CD8-positive, alpha-beta memory T cell (primary cell): ENCODE measurements at regions not wholly inside any gene's neighbourhood (a gene's known extent, or its start where the extent isn't known, plus 50 kb on each side); places are given as distances from the start of the nearest gene placed in this dataset.

Experiments used
- CTCF ChIA-PET: fragments of 350-600 bp; sonication (Branson Sonifier 250); formaldehyde crosslinking; loops from one replicate; lab custom pipeline; 2021; ENCODE audit warnings: antibody characterized with exemption; lab: Charles Lee
- POLR2A ChIA-PET: fragments of 350-600 bp; sonication (Branson Sonifier 250); formaldehyde crosslinking; loops from one replicate; lab custom pipeline; 2021; ENCODE audit warnings: antibody characterized with exemption; lab: Charles Lee
- DNase-seq, 5 donors: peaks; one replicate each; pipeline versions ENCODE4 v3.0.0 to v3.0.0-alpha.2; 2020 to 2022; ENCODE audit warnings: mixed read lengths in 1 of 5
- H3K27ac ChIP-seq: one replicate; pipeline ENCODE4 v1.7.0; 2013; ENCODE audit warnings: low read depth, mild to moderate bottlenecking, low read length, moderate library complexity
- H3K27me3 ChIP-seq: 2 replicates; pipeline ENCODE4 v1.7.0; 2013; ENCODE audit warnings: low read length, mild to moderate bottlenecking; ENCODE audit not compliant: insufficient read depth, poor library complexity, severe bottlenecking
- H3K36me3 ChIP-seq: 2 replicates; pipeline ENCODE4 v1.7.0; 2013; ENCODE audit warnings: mild to moderate bottlenecking, low read length, moderate library complexity; ENCODE audit not compliant: insufficient read depth
- H3K4me1 ChIP-seq: 2 replicates; pipeline ENCODE4 v1.7.0; 2013; ENCODE audit warnings: mild to moderate bottlenecking, low read length, moderate library complexity; ENCODE audit not compliant: insufficient read depth
- H3K4me3 ChIP-seq: 2 replicates; pipeline ENCODE4 v1.7.0; 2013; ENCODE audit warnings: mild to moderate bottlenecking, low read length
- H3K9me3 ChIP-seq: 2 replicates; pipeline ENCODE4 v1.7.0; 2013; ENCODE audit warnings: mild to moderate bottlenecking, low read length
- H3K27ac Mint-ChIP-seq, 8 donors: one replicate each; pipeline ENCODE4 v1.8.0; 2020 to 2021; ENCODE audit warnings: mixed read lengths in 8 of 8, mild to moderate bottlenecking in 6 of 8, inconsistent platforms in 3 of 8, moderate library complexity in 3 of 8
- H3K27me3 Mint-ChIP-seq, 2 donors: one replicate each; pipeline ENCODE4 v1.8.0; 2020 to 2021; ENCODE audit warnings: mixed read lengths in 2 of 2, mild to moderate bottlenecking in 1 of 2, moderate library complexity in 1 of 2
- H3K36me3 Mint-ChIP-seq, 3 donors: one replicate each; pipeline ENCODE4 v1.8.0; 2020 to 2021; ENCODE audit warnings: mixed read lengths in 3 of 3, inconsistent platforms in 1 of 3, mild to moderate bottlenecking in 1 of 3
- H3K4me1 Mint-ChIP-seq, 3 donors: one replicate each; pipeline ENCODE4 v1.8.0; 2020 to 2021; ENCODE audit warnings: mixed read lengths in 3 of 3, inconsistent platforms in 1 of 3, mild to moderate bottlenecking in 1 of 3
- H3K4me3 Mint-ChIP-seq, 7 donors: one replicate each; pipeline ENCODE4 v1.8.0; 2020 to 2021; ENCODE audit warnings: mixed read lengths in 7 of 7, mild to moderate bottlenecking in 6 of 7, moderate library complexity in 4 of 7, inconsistent platforms in 2 of 7
- H3K9me3 Mint-ChIP-seq, 5 donors: one replicate each; pipeline ENCODE4 v1.8.0; 2020 to 2022; ENCODE audit warnings: mixed read lengths in 5 of 5, mild to moderate bottlenecking in 3 of 5, moderate library complexity in 2 of 5, inconsistent platforms in 1 of 5

GRCh38 chr2:105567996-105568494 is 169.2 kb upstream of the FHL2 start:
- Mint-ChIP-seq H3K27me3 (peaks cover 2 to 36% of the 10 kb centered on the region in 2 donors), H3K4me3 (peak overlapping the region in 5 of 7 donors; percentile 21 to 72 (median 37)), H3K4me1 (peaks cover 3 to 4% (median 3%) of the 10 kb centered on the region in 3 donors), H3K27ac (peak overlapping the region in 3 of 8 donors; percentile 11 to 79 (median 21)), H3K36me3 (peaks cover 0 to 4% (median 2%) of the 10 kb centered on the region in 3 donors), H3K9me3 (no peaks in the 10 kb centered on the region)
- ChIA-PET POLR2A (no interaction called here), CTCF (no interaction called here)
- no peak overlapping the region for H3K27ac ChIP-seq
- no peak overlapping the region for H3K4me3 ChIP-seq
- no peaks in the 10 kb centered on the region for H3K9me3 ChIP-seq
- H3K4me1 ChIP-seq: no peaks in the 10 kb centered on the region
- no peaks in the 10 kb centered on the region for H3K36me3 ChIP-seq
- peak in 1 of 5 donors; percentile 30 for DNase-seq
- no peaks in the 10 kb centered on the region for H3K27me3 ChIP-seq

GRCh38 chr2:105563000-105563719 is 164.3 kb upstream of the FHL2 start:
- H3K4me1 Mint-ChIP-seq: peaks cover 0 to 3% (median 2%) of the 10 kb centered on the region in 3 donors
- no peaks in the 10 kb centered on the region for H3K4me1 ChIP-seq
- ChIA-PET CTCF (interaction anchor here (0.6 kb wide), 1 partner anchor 13 kb away, joined by 3 read pairs; no protein-coding TSS in a partner anchor), POLR2A (no interaction called here)
- H3K4me3 Mint-ChIP-seq: no peak overlapping the region
- no peak overlapping the region for H3K27ac Mint-ChIP-seq
- no peak overlapping the region for H3K27ac ChIP-seq
- H3K27me3 Mint-ChIP-seq: peaks cover 7 to 28% of the 10 kb centered on the region in 2 donors
- no peak overlapping the region for H3K4me3 ChIP-seq
- H3K9me3 Mint-ChIP-seq: no peaks in the 10 kb centered on the region
- H3K27me3 ChIP-seq: no peaks in the 10 kb centered on the region
- no peak for DNase-seq
- H3K36me3 ChIP-seq: no peaks in the 10 kb centered on the region
- H3K36me3 Mint-ChIP-seq: peaks cover 0 to 2% (median 0%) of the 10 kb centered on the region in 3 donors
- H3K9me3 ChIP-seq: no peaks in the 10 kb centered on the region

GRCh38 chr2:105561401-105561800 is 162.6 kb upstream of the FHL2 start:
- H3K4me1 ChIP-seq: no peaks in the 10 kb centered on the region
- no peak for DNase-seq
- no peaks in the 10 kb centered on the region for H3K9me3 Mint-ChIP-seq
- no peaks in the 10 kb centered on the region for H3K9me3 ChIP-seq
- H3K36me3 Mint-ChIP-seq: peaks cover 0 to 3% (median 0%) of the 10 kb centered on the region in 3 donors
- H3K4me3 ChIP-seq: no peak overlapping the region
- no peaks in the 10 kb centered on the region for H3K27me3 ChIP-seq
- H3K4me3 Mint-ChIP-seq: no peak overlapping the region
- no peaks in the 10 kb centered on the region for H3K36me3 ChIP-seq
- ChIA-PET CTCF (interaction anchor here (0.7 to 1.2 kb wide), 2 partner anchors 14 to 17 kb away, joined by 3 to 4 read pairs; no protein-coding TSS in a partner anchor), POLR2A (no interaction called here)
- no peak overlapping the region for H3K27ac Mint-ChIP-seq
- H3K27ac ChIP-seq: no peak overlapping the region
- H3K27me3 Mint-ChIP-seq: peaks cover 12 to 41% of the 10 kb centered on the region in 2 donors
- H3K4me1 Mint-ChIP-seq: no peaks in the 10 kb centered on the region

GRCh38 chr2:105560157-105560556 is 161.3 kb upstream of the FHL2 start:
- ChIA-PET POLR2A (no interaction called here), CTCF (no interaction called here)
- no peaks in the 10 kb centered on the region for H3K9me3 ChIP-seq
- Mint-ChIP-seq H3K27me3 (peaks cover 11 to 49% of the 10 kb centered on the region in 2 donors), H3K9me3 (no peaks in the 10 kb centered on the region), H3K4me1 (no peaks in the 10 kb centered on the region), H3K36me3 (peaks cover 0 to 3% (median 0%) of the 10 kb centered on the region in 3 donors), H3K27ac (no peak overlapping the region), H3K4me3 (no peak overlapping the region)
- H3K36me3 ChIP-seq: no peaks in the 10 kb centered on the region
- H3K27me3 ChIP-seq: peaks cover 5% of the 10 kb centered on the region
- H3K27ac ChIP-seq: no peak overlapping the region
- DNase-seq: no peak
- H3K4me3 ChIP-seq: no peak overlapping the region
- no peaks in the 10 kb centered on the region for H3K4me1 ChIP-seq

- peaks cover 5% of the 10 kb centered on the region for H3K27me3 ChIP-seq
- no peak overlapping the region for H3K4me3 ChIP-seq
- no peaks in the 10 kb centered on the region for H3K9me3 Mint-ChIP-seq
- no peaks in the 10 kb centered on the region for H3K9me3 ChIP-seq
- H3K36me3 Mint-ChIP-seq: peaks cover 0 to 1% (median 0%) of the 10 kb centered on the region in 3 donors
- H3K36me3 ChIP-seq: no peaks in the 10 kb centered on the region
- no peak overlapping the region for H3K27ac ChIP-seq
- no peaks in the 10 kb centered on the region for H3K4me1 Mint-ChIP-seq
- DNase-seq: no peak
- peak overlapping the region in 1 of 8 donors; percentile 78 for H3K27ac Mint-ChIP-seq
- H3K4me3 Mint-ChIP-seq: no peak overlapping the region
- POLR2A ChIA-PET: no interaction called here
- H3K27me3 Mint-ChIP-seq: peaks cover 11 to 57% of the 10 kb centered on the region in 2 donors
- no peaks in the 10 kb centered on the region for H3K4me1 ChIP-seq
- CTCF ChIA-PET: interaction anchor here (1.5 kb wide), 1 partner anchor 10 kb away, joined by 4 read pairs; no protein-coding TSS in a partner anchor
Observed at GRCh38 chr2:105557021-105557920, 158.4 kb upstream of the FHL2 start.

GRCh38 chr2:105556366-105556765 is 157.5 kb upstream of the FHL2 start:
- ChIA-PET CTCF (interaction anchor here (1.5 kb wide), 1 partner anchor 9 kb away, joined by 4 read pairs; no protein-coding TSS in a partner anchor), POLR2A (no interaction called here)
- Histone ChIP-seq H3K9me3 (no peaks in the 10 kb centered on the region), H3K4me3 (no peak overlapping the region), H3K27me3 (peaks cover 5% of the 10 kb centered on the region), H3K4me1 (no peaks in the 10 kb centered on the region), H3K27ac (no peak overlapping the region), H3K36me3 (no peaks in the 10 kb centered on the region)
- no peak overlapping the region for H3K4me3 Mint-ChIP-seq
- no peaks in the 10 kb centered on the region for H3K4me1 Mint-ChIP-seq
- no peaks in the 10 kb centered on the region for H3K9me3 Mint-ChIP-seq
- no peak for DNase-seq
- H3K36me3 Mint-ChIP-seq: peaks cover 0 to 1% (median 0%) of the 10 kb centered on the region in 3 donors
- no peak overlapping the region for H3K27ac Mint-ChIP-seq
- H3K27me3 Mint-ChIP-seq: peaks cover 11 to 61% of the 10 kb centered on the region in 2 donors

GRCh38 chr2:105554235-105554634 is 155.4 kb upstream of the FHL2 start:
- Mint-ChIP-seq H3K27ac (no peak overlapping the region), H3K4me1 (no peaks in the 10 kb centered on the region), H3K27me3 (peaks cover 9 to 54% of the 10 kb centered on the region in 2 donors), H3K9me3 (no peaks in the 10 kb centered on the region), H3K4me3 (no peak overlapping the region), H3K36me3 (peaks cover 0 to 1% (median 0%) of the 10 kb centered on the region in 3 donors)
- Histone ChIP-seq H3K36me3 (no peaks in the 10 kb centered on the region), H3K27ac (no peak overlapping the region), H3K9me3 (no peaks in the 10 kb centered on the region), H3K4me1 (no peaks in the 10 kb centered on the region), H3K4me3 (no peak overlapping the region), H3K27me3 (peaks cover 5% of the 10 kb centered on the region)
- ChIA-PET CTCF (no interaction called here), POLR2A (no interaction called here)
- DNase-seq: no peak
